B cell (primary cell): ENCODE measurements at regions not wholly inside any gene's neighbourhood (a gene's known extent, or its start where the extent isn't known, plus 50 kb on each side); places are given as distances from the start of the nearest gene placed in this dataset.

Source experiments
- EZH2 ChIP-seq: IDR thresholded peaks from 2 replicates; pipeline ENCODE4 v1.6.1; 2012; ENCODE audit warnings: borderline replicate concordance, low read depth, mild to moderate bottlenecking, moderate library complexity, low read length; ENCODE audit not compliant: insufficient read depth, poor library complexity, severe bottlenecking
- TF ChIP-seq, protein P1 (sequence below): fragments of 200-600 bp; IDR thresholded peaks from one replicate; pipeline ENCODE4 v1.8.0; 2022; ENCODE audit warnings: antibody characterized with exemption, mild to moderate bottlenecking

DNA sequence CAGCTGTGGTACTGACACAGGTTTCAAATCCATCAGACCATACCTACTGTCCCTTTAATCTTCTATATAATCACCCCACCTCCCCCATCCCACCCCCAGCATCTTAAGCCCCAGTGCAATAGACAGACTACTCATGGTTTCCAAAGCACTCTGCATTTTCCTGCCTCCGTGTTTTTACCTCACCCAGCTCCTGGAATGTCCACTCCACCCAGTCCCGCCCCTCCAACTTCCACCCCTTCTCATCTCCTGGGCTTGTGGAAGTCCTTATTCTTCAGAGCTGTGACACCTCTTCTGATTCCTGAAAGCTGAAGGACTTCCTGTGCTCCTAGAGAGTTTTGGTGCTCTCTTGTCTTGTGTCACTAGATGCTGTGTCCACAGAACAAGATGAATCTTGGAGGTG is 94.3 kb downstream of the EFNB1 start:
- TF ChIP-seq, protein P1, sequence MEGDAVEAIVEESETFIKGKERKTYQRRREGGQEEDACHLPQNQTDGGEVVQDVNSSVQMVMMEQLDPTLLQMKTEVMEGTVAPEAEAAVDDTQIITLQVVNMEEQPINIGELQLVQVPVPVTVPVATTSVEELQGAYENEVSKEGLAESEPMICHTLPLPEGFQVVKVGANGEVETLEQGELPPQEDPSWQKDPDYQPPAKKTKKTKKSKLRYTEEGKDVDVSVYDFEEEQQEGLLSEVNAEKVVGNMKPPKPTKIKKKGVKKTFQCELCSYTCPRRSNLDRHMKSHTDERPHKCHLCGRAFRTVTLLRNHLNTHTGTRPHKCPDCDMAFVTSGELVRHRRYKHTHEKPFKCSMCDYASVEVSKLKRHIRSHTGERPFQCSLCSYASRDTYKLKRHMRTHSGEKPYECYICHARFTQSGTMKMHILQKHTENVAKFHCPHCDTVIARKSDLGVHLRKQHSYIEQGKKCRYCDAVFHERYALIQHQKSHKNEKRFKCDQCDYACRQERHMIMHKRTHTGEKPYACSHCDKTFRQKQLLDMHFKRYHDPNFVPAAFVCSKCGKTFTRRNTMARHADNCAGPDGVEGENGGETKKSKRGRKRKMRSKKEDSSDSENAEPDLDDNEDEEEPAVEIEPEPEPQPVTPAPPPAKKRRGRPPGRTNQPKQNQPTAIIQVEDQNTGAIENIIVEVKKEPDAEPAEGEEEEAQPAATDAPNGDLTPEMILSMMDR: no peak
- no peak for TF ChIP-seq EZH2
